GM19043 (cell line): ENCODE measurements at regions not wholly inside any gene's neighbourhood (a gene's known extent, or its start where the extent isn't known, plus 50 kb on each side); places are given as distances from the start of the nearest gene placed in this dataset.
"Not testable (repeated sequence)": the region's sequence is repeated elsewhere in the genome, so short reads cannot be mapped to it uniquely, and the experiment has no call there.

Experiments
- ATAC-seq: cut with Tn5 transposase; IDR thresholded peaks from one replicate; pipeline ENCODE4 v1.9.1; 2021; ENCODE audit warnings: low read depth; ENCODE audit not compliant: unreplicated experiment

DNA sequence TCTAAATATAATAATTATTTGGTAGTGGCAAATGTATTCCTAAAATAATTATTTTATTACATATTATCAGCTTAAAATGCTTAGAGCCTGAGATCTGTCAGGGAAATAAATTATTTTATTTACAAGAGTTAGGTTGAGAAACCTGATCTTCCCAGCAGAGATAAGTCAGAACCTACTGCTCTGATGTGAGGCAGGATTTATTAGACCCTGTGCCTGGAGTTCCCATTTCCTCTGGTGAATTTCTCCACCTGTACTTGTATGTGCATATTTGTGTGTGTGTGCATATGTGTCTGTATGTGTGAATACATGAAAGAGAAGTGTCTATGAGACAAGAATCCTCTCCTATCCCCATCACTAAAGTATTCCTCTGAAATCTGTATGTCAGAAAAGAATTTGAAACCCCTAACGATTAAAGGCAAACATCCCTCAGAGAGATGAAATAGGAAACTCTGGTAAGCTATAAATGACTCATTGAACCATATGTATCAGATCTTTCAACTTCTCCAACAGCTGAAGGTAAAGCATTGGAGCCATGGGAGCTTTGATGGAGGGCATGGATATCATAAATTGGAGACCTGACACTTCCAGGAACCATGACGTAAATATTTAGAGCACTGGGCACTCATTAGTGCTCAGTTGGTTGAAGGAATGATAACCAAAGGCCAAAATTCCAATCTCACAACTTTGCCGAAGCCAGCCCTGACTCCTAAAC is 190.9 kb downstream of the XPNPEP1 start:
- ATAC-seq, result no peak

DNA sequence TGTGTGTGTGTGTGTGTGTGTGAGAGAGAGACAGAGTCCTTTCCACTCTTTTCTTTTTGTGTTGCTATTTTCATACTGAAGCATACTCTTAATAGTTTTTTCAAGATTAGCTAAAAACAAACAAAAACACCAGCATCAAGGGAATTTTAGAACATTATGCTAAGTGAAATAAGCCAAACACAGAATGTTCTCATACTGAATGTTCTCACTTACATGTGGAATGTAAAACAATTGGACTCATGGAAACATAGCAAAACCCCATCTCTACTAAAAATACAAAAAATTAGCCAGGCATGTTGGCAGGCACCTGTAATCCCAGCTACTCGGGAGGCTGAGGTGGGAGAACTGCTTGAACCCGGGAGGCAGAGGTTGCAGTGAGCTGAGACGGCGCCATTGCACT is 193.4 kb downstream of the XPNPEP1 start:
- ATAC-seq, result not testable (repeated sequence)

DNA sequence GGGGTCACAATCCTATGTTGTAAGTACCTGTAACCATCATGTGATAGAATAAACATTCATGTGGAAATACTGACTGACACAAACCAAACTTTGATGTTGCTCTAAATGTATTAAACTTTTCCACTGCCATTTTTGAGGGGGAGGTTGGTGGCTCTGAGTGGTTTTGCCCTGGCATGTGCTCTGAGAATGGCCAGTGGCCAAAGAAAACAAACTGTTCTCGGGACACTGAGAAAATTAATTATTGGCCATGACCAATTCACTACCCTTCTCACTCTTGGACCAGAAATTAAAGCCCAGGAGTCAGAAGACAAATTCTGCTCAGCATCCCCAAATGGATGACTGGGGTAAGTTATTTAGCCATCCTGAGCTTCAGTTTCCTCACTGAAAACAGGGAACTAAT is 195.9 kb downstream of the XPNPEP1 start:
- no peak for ATAC-seq

DNA sequence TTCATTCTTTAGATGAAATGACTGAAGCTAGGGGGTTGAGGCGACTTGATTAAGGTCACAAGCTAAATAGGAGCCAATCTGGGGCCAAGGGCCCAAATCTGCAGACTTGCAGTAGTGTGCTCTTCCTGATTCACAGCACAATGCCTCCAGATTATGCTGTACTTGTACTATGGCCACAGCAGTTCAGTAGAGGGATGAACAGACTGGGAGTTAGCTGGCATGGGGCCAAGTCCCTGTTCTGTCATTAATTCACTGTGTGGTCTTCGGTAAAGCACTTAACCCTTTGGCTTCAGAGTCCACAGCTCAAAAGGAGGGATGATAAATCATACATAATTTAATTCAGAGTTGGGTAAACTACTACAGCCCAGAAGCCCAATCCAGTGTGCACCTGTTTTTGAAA is 196.8 kb downstream of the XPNPEP1 start:
- no peak for ATAC-seq

DNA sequence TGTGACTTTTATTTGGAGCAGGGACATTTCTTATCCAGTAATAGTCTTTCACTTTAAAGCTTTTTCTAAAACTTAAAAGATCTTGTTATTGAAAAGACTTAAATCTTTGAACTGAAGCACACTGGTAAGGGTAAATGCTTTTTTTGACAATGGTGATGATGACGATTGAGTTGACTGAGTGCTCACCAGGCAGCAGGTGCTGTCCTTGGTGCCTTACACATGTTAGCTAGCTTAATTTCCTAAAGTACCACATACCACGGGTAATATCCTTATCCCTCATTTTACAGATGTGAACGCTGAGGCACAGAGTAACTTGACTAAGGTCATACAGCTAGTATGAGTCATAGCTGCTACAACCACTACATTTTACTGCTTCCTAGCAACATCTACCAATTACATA is 200.0 kb downstream of the XPNPEP1 start:
- ATAC-seq, result no peak

DNA sequence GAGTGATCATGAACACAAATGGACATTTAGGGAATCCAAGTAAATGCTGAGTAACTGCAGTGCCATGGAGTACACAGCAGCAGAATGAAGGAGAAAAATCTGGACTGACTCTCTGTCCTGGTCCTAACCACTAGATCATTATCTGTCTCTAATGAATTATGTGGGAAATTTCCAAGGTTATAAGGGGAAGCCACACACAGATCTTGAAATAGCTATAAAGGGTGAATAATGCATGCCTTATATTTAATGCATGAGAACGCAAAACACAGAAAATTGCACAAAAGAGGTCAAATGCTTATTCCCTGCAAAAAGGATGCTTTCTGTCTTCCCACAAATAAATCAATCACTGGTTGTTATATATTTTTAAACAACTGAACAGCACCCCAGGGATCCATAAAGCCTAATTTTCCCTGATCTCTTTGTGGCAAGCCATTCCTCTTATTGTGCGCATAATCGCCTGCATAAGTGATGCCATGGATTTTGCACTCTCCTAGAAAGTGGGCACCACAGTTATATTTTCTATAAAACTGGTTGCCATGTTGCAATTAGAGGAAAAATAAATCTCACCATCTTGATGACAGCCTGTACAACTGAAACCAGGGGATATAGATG is 201.8 kb downstream of the XPNPEP1 start:
- no peak for ATAC-seq

DNA sequence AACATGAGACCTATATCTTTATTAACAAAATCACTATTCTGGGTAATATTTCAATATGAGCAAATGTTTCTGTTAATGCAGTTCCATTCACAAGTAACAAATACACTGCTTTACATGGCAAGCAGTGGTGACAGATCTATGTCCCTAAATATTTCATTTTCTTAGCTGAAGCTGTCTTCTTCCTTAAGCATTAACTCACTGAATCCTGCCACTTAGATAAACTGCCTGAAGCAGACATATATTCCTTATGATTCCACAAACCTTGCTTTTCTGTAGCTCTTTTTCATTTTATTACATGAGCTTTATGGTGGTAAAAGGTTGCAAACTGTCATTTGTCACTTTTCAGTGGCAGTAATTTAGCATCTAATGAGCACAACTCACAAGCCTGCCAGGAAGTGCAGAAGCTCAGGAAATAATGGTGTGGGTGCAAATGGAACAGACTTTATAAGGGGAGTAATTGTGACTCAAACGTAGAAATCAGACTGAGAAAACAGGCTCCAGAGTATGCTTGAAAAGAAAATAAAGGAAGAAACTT is 217.2 kb downstream of the XPNPEP1 start:
- ATAC-seq, result no peak

DNA sequence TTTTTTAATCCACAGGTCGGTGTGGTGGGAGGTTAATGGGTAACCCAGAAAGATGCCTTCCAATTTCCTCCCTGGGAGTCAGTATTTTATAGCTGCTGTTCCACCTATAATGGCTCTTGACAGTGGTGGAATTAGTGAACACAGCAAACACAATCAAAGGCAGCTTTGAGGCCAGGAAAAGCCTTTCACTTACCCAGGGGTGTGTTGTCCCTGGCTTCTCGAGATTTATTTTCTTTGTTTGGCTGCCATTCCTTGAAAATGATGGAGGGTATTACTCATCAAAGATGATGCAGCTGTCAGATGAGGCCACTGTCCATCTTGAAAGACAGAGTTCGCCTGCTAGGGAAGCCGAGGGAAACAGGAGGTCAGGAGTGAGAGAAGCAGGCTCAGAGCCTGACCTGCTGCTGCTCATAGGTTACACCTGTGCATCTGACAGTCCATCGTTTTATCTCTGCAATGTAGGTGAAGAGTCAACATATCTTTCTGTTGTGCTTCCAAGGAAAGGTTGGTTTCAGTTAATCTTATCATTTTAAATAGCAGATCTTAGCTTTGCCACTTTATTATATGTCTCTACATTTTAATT is 221.6 kb downstream of the XPNPEP1 start:
- ATAC-seq, result no peak

DNA sequence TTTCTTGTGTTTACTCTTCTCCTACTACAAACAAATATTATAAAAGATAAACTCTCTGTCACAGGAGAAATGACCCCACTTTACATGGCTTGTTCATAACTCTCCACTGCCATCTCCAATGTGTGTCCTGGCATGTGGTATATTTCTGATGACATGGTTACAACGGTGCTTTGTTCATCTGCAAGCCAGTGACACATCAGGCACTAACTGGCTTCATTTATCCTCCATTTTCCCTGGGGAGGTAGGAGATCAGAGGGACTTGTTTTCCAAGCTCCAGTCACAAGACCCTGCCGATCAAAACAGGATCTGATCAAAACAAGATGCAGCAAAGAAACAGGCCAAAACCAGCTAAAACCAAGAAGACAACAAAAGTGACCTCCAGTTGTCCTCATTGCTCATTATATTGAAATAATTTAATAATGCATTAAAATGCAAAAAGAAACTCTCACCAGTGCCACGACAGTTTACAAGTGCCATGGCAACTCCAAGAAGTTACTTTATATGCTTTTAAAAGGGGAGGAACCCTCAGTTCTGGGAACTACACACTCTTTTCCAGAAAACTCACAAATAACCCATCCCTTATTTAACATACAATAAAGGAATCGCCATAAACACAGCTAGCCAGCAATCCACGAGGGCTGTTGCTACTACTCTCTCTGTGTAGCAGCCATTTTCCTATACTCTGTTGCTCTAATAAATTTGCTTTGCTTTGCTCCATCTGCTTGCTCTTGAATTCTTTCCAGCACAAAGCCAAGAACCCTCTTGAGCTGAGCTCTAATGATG is 224.2 kb downstream of the XPNPEP1 start:
- no peak for ATAC-seq

DNA sequence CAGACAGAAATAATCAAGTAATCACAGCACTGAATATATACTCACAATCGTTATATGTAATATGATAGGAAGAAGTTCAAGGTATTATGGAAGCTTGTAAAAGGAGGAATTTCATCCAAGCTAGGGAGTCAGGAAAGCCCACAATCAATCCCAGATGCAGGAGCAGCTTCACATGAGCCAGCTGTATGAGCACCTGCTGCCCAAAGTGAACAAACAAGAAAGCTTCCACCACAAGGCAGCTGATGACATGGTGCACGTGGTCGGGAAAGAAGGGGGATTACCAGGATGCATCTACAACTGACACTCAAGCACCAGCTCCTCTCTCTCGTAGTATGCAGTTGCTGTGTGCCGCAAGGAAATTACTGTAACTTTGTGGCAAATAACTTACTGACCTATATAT is 225.2 kb downstream of the XPNPEP1 start:
- no peak for ATAC-seq

DNA sequence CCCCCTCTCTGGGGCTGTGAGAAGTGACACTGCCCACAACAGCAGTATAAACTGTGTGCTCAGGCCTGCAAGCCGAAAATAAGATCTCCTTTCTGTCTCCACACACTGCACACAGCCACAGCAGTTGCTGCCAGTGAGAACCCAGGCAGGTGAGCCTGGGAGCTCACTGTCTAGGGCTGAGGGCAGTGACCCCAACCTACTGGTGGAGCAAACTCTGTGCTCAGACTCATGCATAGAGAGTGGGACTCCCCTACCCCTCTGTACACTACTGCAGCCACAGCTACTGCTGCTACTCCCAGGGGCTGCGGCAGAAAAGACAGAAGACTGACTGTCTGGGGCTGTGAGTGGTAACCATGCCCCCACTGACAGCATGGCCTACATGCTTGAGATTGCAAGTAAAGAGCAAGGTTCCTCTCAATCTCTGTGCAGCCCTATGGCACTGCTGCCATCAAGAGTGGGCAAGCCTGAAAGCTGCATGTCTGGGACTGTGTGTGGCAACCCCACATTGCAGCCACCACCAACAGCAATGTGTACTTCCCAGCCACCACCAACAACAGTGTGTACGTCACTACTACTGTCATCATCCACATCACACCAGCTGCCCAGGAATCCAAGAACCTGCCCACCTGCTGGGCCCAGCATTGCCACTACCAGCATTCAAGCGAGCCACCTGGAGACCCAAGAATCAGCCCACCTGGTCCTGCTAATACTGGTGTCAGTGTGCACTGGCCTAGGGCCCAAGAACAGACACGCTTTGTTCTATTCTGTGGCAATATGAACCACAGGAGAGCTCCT is 226.1 kb downstream of the XPNPEP1 start:
- no peak for ATAC-seq

DNA sequence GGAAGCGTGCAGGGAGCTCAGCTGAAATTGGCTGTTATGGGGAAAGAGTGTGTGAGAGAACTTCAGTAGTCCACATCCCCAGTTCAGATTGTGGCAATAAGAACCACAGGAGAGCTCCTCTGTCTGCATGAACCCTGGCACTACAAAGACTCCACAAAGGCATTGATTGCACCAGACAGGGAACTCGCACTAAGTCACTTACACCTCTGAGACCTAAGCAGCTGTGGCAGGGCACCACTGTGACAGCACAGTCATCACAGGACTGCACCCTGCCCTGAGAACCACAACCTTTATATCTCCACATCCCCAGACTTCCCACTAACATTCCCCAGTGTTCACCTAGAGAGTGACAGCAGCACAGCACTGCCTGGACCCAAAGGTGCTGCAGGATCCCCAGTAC is 226.8 kb downstream of the XPNPEP1 start:
- ATAC-seq, result no peak

DNA sequence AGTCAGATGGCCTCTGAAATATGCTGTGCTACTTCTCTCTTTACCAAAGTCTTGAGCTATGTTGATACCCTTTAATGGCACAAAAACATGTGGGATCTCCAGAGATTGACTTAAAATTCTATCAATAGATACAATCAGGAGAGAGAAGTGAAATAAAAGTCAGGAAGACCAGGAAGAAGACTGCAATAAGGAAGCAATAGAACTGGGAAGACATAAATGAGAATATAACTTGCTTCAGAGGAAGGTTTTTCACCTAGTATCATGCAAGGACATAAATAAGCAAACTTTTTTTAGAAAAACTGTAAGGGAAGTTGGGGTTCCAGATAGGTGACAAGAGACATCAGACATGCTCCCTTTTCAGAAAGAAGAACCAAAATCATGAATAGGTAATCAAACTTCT is 227.3 kb downstream of the XPNPEP1 start:
- no peak for ATAC-seq

DNA sequence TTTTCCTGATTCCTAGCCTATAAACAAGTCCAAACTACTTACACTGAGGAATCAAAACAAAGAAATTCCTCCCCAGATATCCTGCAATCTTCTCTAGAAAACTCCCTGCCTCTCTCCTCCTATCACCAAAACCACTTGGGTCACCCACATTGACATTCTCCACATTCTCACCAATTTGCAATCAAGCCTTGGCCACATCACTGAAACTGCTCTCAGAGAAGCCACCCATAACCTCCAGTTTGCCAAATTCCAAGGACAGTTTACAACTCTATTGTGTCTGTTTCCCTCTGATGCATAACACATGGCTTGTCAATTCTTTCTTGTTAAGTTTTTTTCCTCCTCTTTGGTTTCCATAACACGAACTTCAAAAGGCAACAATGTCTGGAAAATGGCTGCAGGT is 233.5 kb downstream of the XPNPEP1 start:
- no peak for ATAC-seq

DNA sequence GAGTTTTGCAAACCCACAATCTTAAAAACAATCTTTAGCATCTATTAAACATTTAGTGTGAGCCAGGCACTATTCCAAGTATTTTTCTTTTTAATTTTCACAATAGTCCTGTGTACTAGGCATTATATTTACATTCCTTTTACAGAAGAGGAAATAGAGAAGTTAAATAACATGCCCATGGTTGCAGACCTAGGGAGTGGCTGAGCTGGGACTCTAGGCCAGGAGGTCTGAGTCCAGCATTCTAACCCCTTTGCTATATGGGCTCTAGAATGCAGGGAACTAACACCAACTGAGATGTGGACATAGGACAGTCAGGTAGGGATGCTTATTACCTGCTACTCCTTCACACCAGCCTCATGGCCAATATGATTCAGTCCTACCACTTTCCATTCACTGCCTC is 243.8 kb downstream of the XPNPEP1 start:
- no peak for ATAC-seq

DNA sequence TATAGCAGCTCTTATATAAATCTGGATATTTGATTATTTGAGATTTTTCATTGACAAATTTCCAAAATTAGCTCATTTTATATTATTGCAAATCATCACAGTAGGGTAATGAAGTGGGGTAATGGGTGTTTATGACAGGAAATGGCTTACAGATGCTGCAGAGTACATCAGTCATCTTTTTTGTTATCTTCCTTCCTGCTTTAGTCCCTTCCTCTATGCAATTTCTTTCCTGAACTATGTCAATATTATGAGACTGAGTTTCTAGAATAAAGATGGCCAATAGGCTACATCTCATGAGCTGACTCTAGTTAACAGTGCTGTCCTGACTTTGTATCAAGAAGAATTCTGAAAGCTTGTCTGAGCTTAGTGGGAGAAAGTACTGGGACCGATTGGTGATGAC is 244.5 kb downstream of the XPNPEP1 start:
- ATAC-seq, result no peak

DNA sequence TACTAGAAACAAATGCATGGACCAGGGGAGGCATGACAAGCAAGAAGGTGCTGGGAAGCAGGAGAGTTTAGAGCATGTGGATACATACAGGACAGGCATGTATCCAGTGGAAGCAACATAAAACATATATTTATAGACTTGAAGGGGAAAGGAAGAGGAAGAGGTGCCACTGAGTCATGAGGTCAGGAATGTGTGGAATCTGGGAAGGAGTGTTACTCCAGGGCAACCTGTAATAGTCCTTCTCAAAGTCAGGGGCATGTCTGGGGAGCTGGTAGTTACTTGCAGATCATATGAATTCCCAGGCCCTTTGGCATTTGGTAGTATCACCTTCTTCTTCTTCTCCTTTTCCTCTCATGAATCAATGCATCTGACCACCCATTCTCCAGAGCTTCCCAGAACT is 246.6 kb downstream of the XPNPEP1 start:
- no peak for ATAC-seq

DNA sequence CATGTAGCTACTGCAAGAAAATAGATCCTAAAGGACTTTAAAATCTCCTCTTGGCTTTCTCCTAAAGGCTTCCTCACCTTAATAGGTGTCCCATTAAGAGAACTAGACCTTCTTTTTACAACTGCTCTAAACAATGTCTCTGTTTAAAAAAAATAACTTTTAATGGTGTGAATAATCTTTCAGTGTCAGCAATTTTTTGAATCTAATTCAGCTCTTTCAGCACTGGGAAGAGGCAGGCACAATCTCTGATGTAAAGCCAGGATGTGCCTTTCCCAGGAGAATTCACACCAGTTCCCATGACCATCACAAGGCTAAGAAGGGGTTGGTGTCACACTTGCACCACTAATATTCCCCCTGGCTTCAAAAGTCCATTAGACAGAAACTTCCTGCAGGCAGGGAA is 254.6 kb downstream of the XPNPEP1 start:
- no peak for ATAC-seq

DNA sequence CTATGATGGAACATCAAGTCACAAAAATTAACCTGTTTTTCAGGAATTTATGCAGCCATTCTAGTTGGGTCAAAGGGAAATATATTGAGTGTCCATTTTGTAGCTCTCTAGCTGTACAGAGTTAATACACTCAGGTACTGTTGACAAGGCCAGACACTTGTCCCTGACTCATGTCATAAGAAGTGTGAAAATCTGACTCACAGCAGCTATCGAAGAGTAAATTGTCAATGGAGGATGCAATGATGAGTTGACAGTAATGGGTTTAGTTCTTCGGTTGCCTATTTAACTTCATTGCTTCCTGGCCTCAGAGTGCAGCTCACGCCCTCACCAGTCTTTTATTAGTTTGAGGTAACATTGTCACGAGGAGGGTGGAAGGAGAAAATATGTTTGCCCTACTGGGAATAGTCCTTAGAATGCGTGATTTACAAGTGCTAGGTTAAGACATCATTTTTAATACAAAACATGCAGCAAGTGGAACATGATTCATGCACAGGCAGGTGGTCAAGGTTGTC is 255.1 kb downstream of the XPNPEP1 start:
- ATAC-seq, result no peak

DNA sequence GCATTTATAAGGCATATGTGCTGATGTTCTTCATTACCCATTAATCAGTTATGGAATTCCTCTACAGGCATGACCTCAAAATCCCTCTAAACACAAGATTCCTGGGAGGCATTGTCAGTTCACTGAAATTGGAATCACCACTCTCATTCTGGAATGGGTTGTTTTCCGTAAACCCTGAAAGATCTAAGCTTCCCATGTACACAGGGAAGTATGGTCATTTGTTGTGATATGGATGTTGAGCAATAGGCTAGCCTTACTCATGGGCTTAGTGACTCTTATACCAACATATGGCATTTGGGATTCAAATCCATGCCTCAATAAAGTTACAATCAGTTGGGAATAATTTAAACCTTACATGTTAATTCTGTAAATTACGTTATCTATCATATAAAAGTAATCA is 258.0 kb downstream of the XPNPEP1 start:
- ATAC-seq, result no peak
